ENCODE measurements at regions not wholly inside any gene's neighbourhood (a gene's known extent, or its start where the extent isn't known, plus 50 kb on each side); places are given as distances from the start of the nearest gene placed in this dataset.
A peak's percentile ranks its signal among the peaks of the same experiment; 100 is the strongest.

GRCh38 chr4:152039023-152039481 lies 278.2 kb upstream of the GATB start:
- H3K4me3 ChIP-seq (ENCODE audit: low read length) = no peak overlapping the region
- DNase-seq (ENCODE audit: low read depth) = no peak
- no peak for TF ChIP-seq CTCF (conservative IDR thresholded peaks at IDR 0.05; ENCODE audit: low read depth, low read length)

GRCh38 chr4:152038238-152038637 lies 277.4 kb upstream of the GATB start:
- TF ChIP-seq CTCF (conservative IDR thresholded peaks at IDR 0.05; ENCODE audit: low read depth, low read length) = no peak
- H3K4me3 ChIP-seq (ENCODE audit: low read length) = no peak overlapping the region
- no peak for DNase-seq (ENCODE audit: low read depth)

GRCh38 chr4:152037435-152037834 lies 276.6 kb upstream of the GATB start:
- no peak for DNase-seq (ENCODE audit: low read depth)
- no peak overlapping the region for H3K4me3 ChIP-seq (ENCODE audit: low read length)
- TF ChIP-seq CTCF (conservative IDR thresholded peaks at IDR 0.05; ENCODE audit: low read depth, low read length) = no peak

- no peak overlapping the region for H3K4me3 ChIP-seq (ENCODE audit: low read length)
- no peak for TF ChIP-seq CTCF (conservative IDR thresholded peaks at IDR 0.05; ENCODE audit: low read depth, low read length)
- no peak for DNase-seq (ENCODE audit: low read depth)
Observed at GRCh38 chr4:152033621-152034020, 272.8 kb upstream of the GATB start.

- DNase-seq (ENCODE audit: low read depth) = peak; percentile 22
- no peak for TF ChIP-seq CTCF (conservative IDR thresholded peaks at IDR 0.05; ENCODE audit: low read depth, low read length)
- no peak overlapping the region for H3K4me3 ChIP-seq (ENCODE audit: low read length)
Observed at GRCh38 chr4:152032722-152033131, 271.9 kb upstream of the GATB start.

- TF ChIP-seq CTCF (conservative IDR thresholded peaks at IDR 0.05; ENCODE audit: low read depth, low read length) = no peak
- H3K4me3 ChIP-seq (ENCODE audit: low read length) = no peak overlapping the region
- no peak for DNase-seq (ENCODE audit: low read depth)
Observed at GRCh38 chr4:152029631-152030030, 268.8 kb upstream of the GATB start.

GRCh38 chr4:152028131-152028530 lies 267.3 kb upstream of the GATB start:
- no peak for TF ChIP-seq CTCF (conservative IDR thresholded peaks at IDR 0.05; ENCODE audit: low read depth, low read length)
- H3K4me3 ChIP-seq (ENCODE audit: low read length) = no peak overlapping the region
- no peak for DNase-seq (ENCODE audit: low read depth)

Measured in retinal pigment epithelial cell (primary cell).